Panc1 (cell line): ENCODE measurements at regions not wholly inside any gene's neighbourhood (a gene's known extent, or its start where the extent isn't known, plus 50 kb on each side); places are given as distances from the start of the nearest gene placed in this dataset.

ENCODE experiments used
- ATAC-seq: fragments of 200-7000 bp; cut with Tn5 transposase; 2 replicates; pipeline ENCODE4 v1.9.1; 2020; ENCODE audit warnings: mild to moderate bottlenecking, moderate library complexity
- BruUV-seq: library from RNA; stranded (reverse); fragments of 400-500 nt; replicated peaks from 2 replicates; lab custom pipeline; 2021; lab: Mats Ljungman, UMichigan
- CTCF ChIA-PET: fragments of 300-600 bp; sonication (Branson Sonifier 250); formaldehyde crosslinking; loops from one replicate; lab custom pipeline; 2022; ENCODE audit warnings: antibody characterized with exemption; lab: Charles Lee
- POLR2A ChIA-PET: fragments of 300-600 bp; sonication (Branson Sonifier 250); formaldehyde crosslinking; loops from one replicate; lab custom pipeline; 2022; ENCODE audit warnings: antibody characterized with exemption; lab: Charles Lee
- DNase-seq: peaks from one replicate; pipeline ENCODE4 v3.0.0-alpha.2; 2010; ENCODE audit warnings: low read depth, low spot score
- H3K27ac ChIP-seq: 2 replicates; pipeline ENCODE4 v1.5.1; 2011; ENCODE audit warnings: mild to moderate bottlenecking, low read length, inconsistent platforms
- H3K27me3 ChIP-seq: fragments of 200-500 bp; sonication (Bioruptor generic); 2 replicates; pipeline ENCODE4 v1.6.0; 2014; ENCODE audit warnings: low read length, inconsistent platforms; ENCODE audit not compliant: control insufficient read depth, insufficient read depth
- H3K36me3 ChIP-seq: fragments of 200-500 bp; sonication (Bioruptor generic); 2 replicates; pipeline ENCODE4 v1.5.1; 2014; ENCODE audit warnings: inconsistent platforms, mild to moderate bottlenecking, low read length, moderate library complexity; ENCODE audit not compliant: control insufficient read depth, insufficient read depth
- H3K4me1 ChIP-seq: 2 replicates; pipeline ENCODE4 v1.5.1; 2011; ENCODE audit warnings: inconsistent platforms, mild to moderate bottlenecking, low read length, moderate library complexity; ENCODE audit not compliant: control insufficient read depth, insufficient read depth
- H3K4me3 ChIP-seq, 2 experiments: 2 replicates each; pipeline ENCODE4 v1.5.1; 2011 to 2012; ENCODE audit warnings: low read depth in 2 of 2, low read length in 2 of 2, mild to moderate bottlenecking in 2 of 2, inconsistent platforms in 1 of 2, moderate library complexity in 1 of 2
- H3K9me3 ChIP-seq: fragments of 200-500 bp; sonication (Bioruptor generic); 2 replicates; pipeline ENCODE4 v1.5.1; 2014; ENCODE audit warnings: low read depth, mild to moderate bottlenecking, inconsistent platforms, low read length, moderate library complexity; ENCODE audit not compliant: control insufficient read depth, insufficient read depth
- CTCF ChIP-seq: fragments of 450-650 bp; IDR thresholded peaks from 2 replicates; pipeline ENCODE4 v1.5.1; 2017; ENCODE audit warnings: mild to moderate bottlenecking
- POLR2AphosphoS5 ChIP-seq: IDR thresholded peaks from 2 replicates; pipeline ENCODE4 v1.6.1; 2012; ENCODE audit warnings: mild to moderate bottlenecking, low read depth, low read length, moderate library complexity
- REST ChIP-seq, 2 experiments: IDR thresholded peaks; 2 replicates each; pipeline ENCODE4 v1.6.1; 2011 to 2012; ENCODE audit warnings: low read depth in 2 of 2, control low read depth in 1 of 2, low read length in 1 of 2, mild to moderate bottlenecking in 1 of 2, moderate library complexity in 1 of 2; ENCODE audit not compliant: insufficient read depth in 1 of 2
- SIN3A ChIP-seq: IDR thresholded peaks from 2 replicates; pipeline ENCODE4 v1.6.1; 2012; ENCODE audit warnings: low read depth, mild to moderate bottlenecking, low read length, moderate library complexity, borderline replicate concordance; ENCODE audit not compliant: insufficient read depth
- TCF7L2 ChIP-seq: IDR thresholded peaks from 2 replicates; pipeline ENCODE4 v1.6.1; 2011; ENCODE audit warnings: mild to moderate bottlenecking, low read depth, low read length, inconsistent platforms
- in situ Hi-C: cut with HindIII; loops from 2 replicates; pipeline ENCODE4 v1.10.0; 2016; ENCODE audit warnings: low sequenced_read_pairs, low pct_unique_long_range_greater_than_20kb
- intact Hi-C: fragments of 100-400 bp; cut with micrococcal nuclease; formaldehyde crosslinking; loops from one replicate; pipeline ENCODE4 v1.10.0; 2022; ENCODE audit not compliant: unreplicated experiment

- Histone ChIP-seq H3K27me3 (no peaks in the 10 kb centered on the region), H3K4me1 (no peaks in the 10 kb centered on the region), H3K27ac (no peak overlapping the region), H3K4me3 (no peak overlapping the region), H3K9me3 (no peaks in the 10 kb centered on the region), H3K36me3 (no peaks in the 10 kb centered on the region)
- intact Hi-C loops (no loop called here), in situ Hi-C loops (no loop called here)
- ChIA-PET CTCF (no interaction called here), POLR2A (no interaction called here)
- no TSS peak for BruUV-seq
- TF ChIP-seq REST (IDR thresholded peaks at IDR 0.05; ENCODE audit: insufficient read depth in 1 of 2, low read depth in 2 of 2, low read length in 1 of 2) (no peak), CTCF (no peak), SIN3A (no peak), TCF7L2 (no peak), POLR2AphosphoS5 (no peak)
- no peak for DNase-seq
- ATAC-seq: no peak
These were observed 73.6 kb upstream of the DAB2 start for GRCh38 chr5:39498278-39498952.

GRCh38 chr5:39497322-39497721 is 72.5 kb upstream of the DAB2 start:
- DNase-seq: no peak
- Histone ChIP-seq H3K36me3 (no peaks in the 10 kb centered on the region), H3K4me3 (no peak overlapping the region), H3K9me3 (no peaks in the 10 kb centered on the region), H3K27ac (no peak overlapping the region), H3K4me1 (no peaks in the 10 kb centered on the region), H3K27me3 (no peaks in the 10 kb centered on the region)
- TF ChIP-seq POLR2AphosphoS5 (no peak), TCF7L2 (no peak), CTCF (no peak), REST (IDR thresholded peaks at IDR 0.05; ENCODE audit: insufficient read depth in 1 of 2, low read depth in 2 of 2, low read length in 1 of 2) (no peak), SIN3A (no peak)
- no peak for ATAC-seq
- ChIA-PET POLR2A (no interaction called here), CTCF (no interaction called here)
- no TSS peak for BruUV-seq
- in situ Hi-C loops: no loop called here
- intact Hi-C loops: no loop called here
